Skeletal muscle tissue (tissue), 3 donors: ENCODE measurements at regions not wholly inside any gene's neighbourhood (a gene's known extent, or its start where the extent isn't known, plus 50 kb on each side); places are given as distances from the start of the nearest gene placed in this dataset.

Experiments used
- H3K27ac ChIP-seq: one replicate; pipeline ENCODE4 v1.7.0; 2013; ENCODE audit warnings: mild to moderate bottlenecking, low read depth, low read length, inconsistent platforms
- H3K27me3 ChIP-seq, 3 donors: one replicate each; pipeline ENCODE4 v1.7.0; 2013; ENCODE audit warnings: low read length in 3 of 3; ENCODE audit not compliant: control insufficient read depth in 3 of 3, insufficient read depth in 3 of 3
- H3K36me3 ChIP-seq, 3 donors: one replicate each; pipeline ENCODE4 v1.7.0; 2013; ENCODE audit warnings: low read length in 3 of 3; ENCODE audit not compliant: control insufficient read depth in 3 of 3, insufficient read depth in 3 of 3
- H3K4me1 ChIP-seq, 3 donors: one replicate each; pipeline ENCODE4 v1.7.0; 2013; ENCODE audit warnings: low read length in 3 of 3, mild to moderate bottlenecking in 3 of 3; ENCODE audit not compliant: control insufficient read depth in 3 of 3, insufficient read depth in 3 of 3
- H3K4me3 ChIP-seq, 3 donors: one replicate each; pipeline ENCODE4 v1.7.0; 2013; ENCODE audit warnings: low read length in 3 of 3
- H3K9ac ChIP-seq, 3 donors: one replicate each; pipeline ENCODE4 v1.7.0; 2013; ENCODE audit warnings: low read length in 3 of 3, mild to moderate bottlenecking in 3 of 3, moderate library complexity in 2 of 3, low read depth in 1 of 3
- H3K9me3 ChIP-seq, 3 donors: one replicate each; pipeline ENCODE4 v1.7.0; 2013; ENCODE audit warnings: low read length in 3 of 3; ENCODE audit not compliant: control insufficient read depth in 3 of 3
- donor health status: Osteomylitis.

DNA sequence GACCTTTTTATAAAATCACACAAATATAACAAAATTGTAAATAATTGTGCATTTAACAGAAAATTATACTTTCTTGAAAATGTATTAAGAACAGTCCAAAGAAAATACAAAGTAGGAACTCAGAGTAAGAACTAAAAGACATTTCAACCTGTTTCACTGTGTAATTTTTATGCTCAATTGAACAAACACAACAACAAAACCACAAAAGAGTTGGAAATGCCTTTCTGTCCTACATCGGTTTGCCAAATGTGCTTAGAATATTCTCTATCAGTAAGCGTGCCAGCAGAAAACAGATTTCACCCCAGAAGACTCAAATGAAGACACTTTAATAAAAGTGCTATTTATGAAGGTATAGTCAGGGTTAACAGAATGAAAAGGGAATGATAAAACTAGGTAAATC is 592.1 kb downstream of the PRELID2 start:
- no peak overlapping the region for H3K4me3 ChIP-seq
- no peaks in the 10 kb centered on the region for H3K9me3 ChIP-seq
- no peaks in the 10 kb centered on the region for H3K36me3 ChIP-seq
- no peaks in the 10 kb centered on the region for H3K4me1 ChIP-seq
- no peaks in the 10 kb centered on the region for H3K27me3 ChIP-seq
- H3K27ac ChIP-seq = no peak overlapping the region
- no peak overlapping the region for H3K9ac ChIP-seq

GRCh38 chr5:145242551-145242950 is 592.6 kb downstream of the PRELID2 start:
- Histone ChIP-seq H3K4me1 (no peaks in the 10 kb centered on the region), H3K27ac (no peak overlapping the region), H3K9me3 (no peaks in the 10 kb centered on the region), H3K36me3 (no peaks in the 10 kb centered on the region), H3K4me3 (no peak overlapping the region), H3K27me3 (no peaks in the 10 kb centered on the region), H3K9ac (no peak overlapping the region)

DNA sequence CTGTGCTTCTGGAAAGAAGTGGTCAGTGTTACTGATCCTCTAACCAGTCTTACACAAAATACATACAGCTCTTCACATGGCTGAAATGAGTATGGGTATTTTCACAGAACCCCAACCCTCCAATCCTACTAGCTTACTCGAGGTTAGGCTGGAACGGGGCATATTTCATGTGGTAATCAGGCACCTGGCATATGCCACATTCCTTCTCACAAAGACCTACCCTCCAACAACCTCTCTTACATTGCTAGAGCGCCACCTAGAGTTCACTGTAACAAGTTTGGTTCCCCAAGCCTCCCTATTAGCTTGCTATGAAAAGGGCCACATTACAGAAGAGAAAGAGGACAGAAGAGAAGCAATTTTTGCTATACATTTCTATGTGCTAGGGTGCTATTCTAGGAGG is 597.3 kb downstream of the PRELID2 start:
- Histone ChIP-seq H3K4me1 (no peaks in the 10 kb centered on the region), H3K36me3 (no peaks in the 10 kb centered on the region), H3K27ac (no peak overlapping the region), H3K27me3 (no peaks in the 10 kb centered on the region), H3K4me3 (no peak overlapping the region), H3K9me3 (no peaks in the 10 kb centered on the region), H3K9ac (no peak overlapping the region)

DNA sequence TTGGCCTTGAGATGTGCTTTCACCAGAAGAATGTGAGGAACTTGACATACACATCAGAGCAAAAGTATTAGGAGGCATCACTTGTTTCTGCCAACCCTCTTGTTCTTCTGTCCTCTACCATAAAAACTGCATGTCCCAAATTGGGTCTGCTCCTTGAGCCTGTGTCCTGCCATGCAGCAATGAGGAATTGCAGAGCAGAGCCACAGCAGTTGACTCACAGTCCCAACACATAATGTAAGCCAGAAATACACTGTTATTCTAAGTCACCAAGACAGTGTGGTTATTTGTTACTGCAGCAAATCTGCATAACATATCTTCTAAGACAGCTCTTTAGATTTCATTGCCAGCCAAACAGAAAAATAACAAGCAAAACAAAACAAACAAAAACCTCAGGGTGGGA is 598.2 kb downstream of the PRELID2 start:
- Histone ChIP-seq H3K36me3 (no peaks in the 10 kb centered on the region), H3K4me1 (no peaks in the 10 kb centered on the region), H3K4me3 (no peak overlapping the region), H3K27ac (no peak overlapping the region), H3K27me3 (no peaks in the 10 kb centered on the region), H3K9ac (no peak overlapping the region), H3K9me3 (no peaks in the 10 kb centered on the region)

GRCh38 chr5:145236127-145236526 is 599.0 kb downstream of the PRELID2 start:
- Histone ChIP-seq H3K4me3 (no peak overlapping the region), H3K9me3 (no peaks in the 10 kb centered on the region), H3K4me1 (no peaks in the 10 kb centered on the region), H3K9ac (no peak overlapping the region), H3K27me3 (no peaks in the 10 kb centered on the region), H3K36me3 (no peaks in the 10 kb centered on the region), H3K27ac (no peak overlapping the region)

GRCh38 chr5:145233461-145233860 is 601.7 kb downstream of the PRELID2 start:
- no peaks in the 10 kb centered on the region for H3K36me3 ChIP-seq
- H3K9me3 ChIP-seq = no peaks in the 10 kb centered on the region
- H3K27ac ChIP-seq = no peak overlapping the region
- H3K4me3 ChIP-seq = no peak overlapping the region
- no peaks in the 10 kb centered on the region for H3K27me3 ChIP-seq
- H3K9ac ChIP-seq = no peak overlapping the region
- no peaks in the 10 kb centered on the region for H3K4me1 ChIP-seq

DNA sequence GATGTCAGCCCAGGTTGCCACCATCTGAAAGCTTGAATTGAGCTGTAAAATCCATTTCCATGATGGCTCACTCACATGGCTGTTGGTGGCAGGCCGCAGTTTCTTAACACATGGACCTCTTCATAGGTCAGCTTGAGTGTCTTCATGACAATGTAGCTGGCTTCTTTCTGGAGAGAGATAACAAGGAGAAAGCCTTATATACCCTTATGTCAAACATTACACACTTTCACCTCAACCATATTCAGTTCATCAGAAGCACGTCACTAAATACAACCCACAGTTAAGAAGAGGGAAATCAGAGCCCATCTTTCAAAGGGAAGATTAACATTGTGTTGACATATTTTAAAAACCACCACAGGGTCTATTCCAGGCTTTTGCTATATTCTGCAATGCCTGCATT is 604.4 kb downstream of the PRELID2 start:
- Histone ChIP-seq H3K9me3 (no peaks in the 10 kb centered on the region), H3K36me3 (no peaks in the 10 kb centered on the region), H3K4me1 (no peaks in the 10 kb centered on the region), H3K27me3 (no peaks in the 10 kb centered on the region), H3K9ac (no peak overlapping the region), H3K27ac (no peak overlapping the region), H3K4me3 (no peak overlapping the region)

GRCh38 chr5:145228564-145228963 is 606.6 kb downstream of the PRELID2 start:
- Histone ChIP-seq H3K9me3 (no peaks in the 10 kb centered on the region), H3K4me3 (no peak overlapping the region), H3K9ac (no peak overlapping the region), H3K36me3 (no peaks in the 10 kb centered on the region), H3K27ac (no peak overlapping the region), H3K4me1 (no peaks in the 10 kb centered on the region), H3K27me3 (no peaks in the 10 kb centered on the region)

DNA sequence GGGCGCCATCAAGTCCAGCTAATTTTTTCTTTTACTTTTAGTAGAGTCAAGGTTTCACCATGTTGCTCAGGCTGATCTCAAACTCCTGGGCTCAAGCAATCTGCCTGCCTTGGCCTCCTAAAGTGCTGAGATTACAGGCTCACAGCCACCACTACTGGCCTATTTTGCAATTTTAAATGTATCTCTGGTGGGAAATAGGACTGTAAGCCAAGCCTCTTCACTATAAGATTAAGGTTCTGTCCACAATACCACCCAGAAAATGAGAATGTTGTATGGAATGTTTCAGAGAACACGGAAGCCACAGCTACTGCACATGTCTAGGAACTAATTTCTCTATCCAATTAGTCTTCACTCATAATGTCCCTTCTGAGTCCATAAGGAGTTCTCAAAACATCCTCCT is 607.3 kb downstream of the PRELID2 start:
- H3K36me3 ChIP-seq = no peaks in the 10 kb centered on the region

DNA sequence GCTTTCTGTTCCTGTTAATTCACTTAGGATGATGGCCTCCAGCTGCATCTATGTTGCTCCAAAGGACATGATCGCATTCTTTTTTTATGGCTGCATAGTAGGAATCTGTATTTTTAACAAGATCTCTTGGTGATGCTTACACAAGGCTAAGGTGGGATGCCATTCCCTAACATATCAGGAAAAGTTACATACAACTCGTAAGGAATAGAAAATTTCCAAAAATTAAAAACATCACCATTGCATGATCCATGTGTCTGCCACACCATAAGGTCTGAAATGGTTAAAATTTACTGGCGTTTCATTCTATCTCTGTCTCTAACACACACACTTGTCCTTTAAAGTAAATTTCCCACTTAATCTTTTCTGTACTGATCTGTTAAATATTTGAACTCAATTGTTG is 608.4 kb downstream of the PRELID2 start:
- no peak overlapping the region for H3K9ac ChIP-seq
- H3K27me3 ChIP-seq = no peaks in the 10 kb centered on the region
- no peak overlapping the region for H3K27ac ChIP-seq
- H3K4me3 ChIP-seq = no peak overlapping the region
- H3K36me3 ChIP-seq = no peaks in the 10 kb centered on the region
- no peaks in the 10 kb centered on the region for H3K9me3 ChIP-seq
- H3K4me1 ChIP-seq = no peaks in the 10 kb centered on the region

More for the DNA sequence above, 607.3 kb downstream of the PRELID2 start:
- Histone ChIP-seq H3K4me3 (no peak overlapping the region), H3K27ac (no peak overlapping the region), H3K9me3 (no peaks in the 10 kb centered on the region), H3K4me1 (no peaks in the 10 kb centered on the region), H3K9ac (no peak overlapping the region), H3K27me3 (no peaks in the 10 kb centered on the region)

DNA sequence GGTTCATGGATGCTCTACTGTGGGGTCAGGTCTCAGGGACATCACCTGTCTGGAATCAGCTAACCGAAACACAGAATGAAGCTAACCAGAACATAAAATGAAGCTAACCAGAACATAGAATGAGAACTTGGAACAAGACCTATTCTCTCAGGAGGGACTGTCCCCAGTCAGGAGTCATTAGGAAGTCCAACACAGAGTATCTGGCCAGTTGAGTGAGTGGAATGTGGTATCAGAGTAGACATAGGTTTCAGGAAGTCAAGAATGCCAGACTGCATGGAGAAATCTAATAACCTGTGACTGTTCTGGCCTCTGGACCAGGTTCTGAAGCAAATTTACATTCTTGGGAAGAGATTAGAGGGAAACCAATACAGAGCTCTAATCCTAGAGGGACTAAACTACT is 609.6 kb downstream of the PRELID2 start:
- H3K9ac ChIP-seq = no peak overlapping the region
- H3K27ac ChIP-seq = no peak overlapping the region
- H3K9me3 ChIP-seq = no peaks in the 10 kb centered on the region
- H3K4me1 ChIP-seq = no peaks in the 10 kb centered on the region
- no peaks in the 10 kb centered on the region for H3K36me3 ChIP-seq
- H3K4me3 ChIP-seq = no peak overlapping the region
- H3K27me3 ChIP-seq = no peaks in the 10 kb centered on the region
